Mucosa of gallbladder (tissue), 1 donor: ENCODE measurements at regions not wholly inside any gene's neighbourhood (a gene's known extent, or its start where the extent isn't known, plus 50 kb on each side); places are given as distances from the start of the nearest gene placed in this dataset.

ENCODE experiments used
- DNase-seq: peaks from one replicate; pipeline ENCODE4 v3.0.0-alpha.2; 2020; ENCODE audit warnings: low spot score
- donor health status: DM: no; HTN: no; CAD: no.

DNA sequence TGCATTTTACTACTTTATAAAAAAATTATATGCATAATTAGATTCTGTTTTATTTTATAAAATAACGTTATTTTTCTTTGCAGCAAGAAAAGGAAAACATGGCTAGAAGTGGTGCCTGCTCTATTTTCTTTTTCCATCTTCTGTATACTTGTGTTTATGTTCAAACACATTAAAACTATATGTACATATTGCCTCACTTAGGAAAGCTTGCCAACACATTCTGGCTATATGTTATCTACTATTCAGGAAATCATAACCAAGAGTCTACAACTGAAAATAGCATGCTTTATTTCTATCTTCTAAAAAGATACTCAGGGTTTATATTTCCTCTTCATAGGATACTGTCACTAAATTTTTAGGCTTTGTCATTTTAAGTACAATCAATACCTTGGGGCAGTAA is 90.2 kb upstream of the KCNMB2 start:
- DNase-seq: no peak

GRCh38 chr3:178450476-178450875 is 85.8 kb upstream of the KCNMB2 start:
- DNase-seq: no peak

- no peak for DNase-seq
Measured at GRCh38 chr3:178451799-178452198, 84.4 kb upstream of the KCNMB2 start.

- peak; percentile 47 for DNase-seq
Measured at GRCh38 chr3:178454726-178455125, 81.5 kb upstream of the KCNMB2 start.

DNA sequence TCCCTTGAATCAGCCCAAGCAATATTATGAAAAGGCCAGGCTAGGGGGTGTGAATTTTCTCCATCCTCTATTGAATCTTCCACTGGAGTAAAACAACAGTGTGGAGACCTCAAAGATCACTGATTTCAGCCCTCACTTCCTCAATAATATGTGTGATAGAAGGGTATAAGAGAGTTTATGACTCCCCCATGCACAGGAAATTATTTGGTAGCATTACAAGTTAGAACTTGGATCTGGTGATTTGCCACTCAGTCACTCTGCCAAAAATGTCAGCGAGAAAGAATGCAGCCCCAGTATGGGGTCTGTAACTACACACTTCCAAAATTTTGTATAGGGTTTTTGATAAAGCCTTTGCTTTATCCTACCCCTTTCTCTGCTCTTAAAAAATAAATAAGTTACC is 81.0 kb upstream of the KCNMB2 start:
- DNase-seq: no peak

- no peak for DNase-seq
Measured at GRCh38 chr3:178455946-178456345, 80.3 kb upstream of the KCNMB2 start.

DNA sequence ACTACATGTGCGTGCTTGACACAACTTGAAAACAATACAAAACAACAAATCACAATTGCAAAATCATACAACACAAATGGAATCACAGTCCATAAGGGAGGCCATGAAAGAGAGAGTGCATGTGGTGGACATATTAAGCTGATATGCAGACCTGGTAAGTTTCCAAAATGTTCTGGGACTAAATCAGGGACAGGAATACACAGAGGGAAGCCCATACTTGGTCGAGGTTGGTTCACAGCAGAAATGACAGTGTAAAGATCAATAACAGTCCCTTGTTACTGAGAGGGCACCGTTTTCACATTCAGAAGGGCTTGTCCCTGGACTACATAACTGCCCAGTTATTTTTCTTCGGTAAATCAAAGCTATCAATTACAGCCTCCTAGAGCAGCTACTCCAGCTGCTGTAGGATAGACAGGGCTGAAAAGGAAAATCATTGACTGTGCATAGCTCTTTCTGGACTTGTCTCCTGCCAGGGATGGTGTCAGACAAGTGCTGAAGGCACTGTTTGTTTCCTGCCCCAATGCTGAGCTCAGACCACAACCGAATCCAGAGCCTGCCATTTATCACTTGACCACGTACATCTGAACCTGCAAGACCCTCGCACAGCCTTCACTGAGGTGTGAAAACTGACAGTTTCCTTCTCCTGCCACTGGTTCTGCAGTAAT is 79.5 kb upstream of the KCNMB2 start:
- no peak for DNase-seq

DNA sequence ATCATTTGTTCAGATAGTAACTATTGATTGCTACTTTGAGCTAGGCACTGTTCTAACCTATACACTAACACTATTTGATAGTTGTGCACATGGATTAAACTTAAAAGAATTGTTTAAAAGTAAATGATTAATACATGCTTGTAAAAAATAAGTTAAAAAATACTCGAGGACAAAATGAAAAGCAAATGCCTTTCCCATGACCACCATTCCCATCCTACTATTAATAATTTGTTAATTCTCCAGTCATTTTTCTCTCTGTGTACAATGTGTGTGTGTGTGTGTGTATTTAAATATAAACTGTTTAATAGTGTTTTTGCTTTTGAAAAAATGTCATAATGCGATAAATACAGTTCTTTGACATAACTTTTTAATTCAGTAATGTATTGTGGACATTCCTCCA is 78.7 kb upstream of the KCNMB2 start:
- no peak for DNase-seq

DNA sequence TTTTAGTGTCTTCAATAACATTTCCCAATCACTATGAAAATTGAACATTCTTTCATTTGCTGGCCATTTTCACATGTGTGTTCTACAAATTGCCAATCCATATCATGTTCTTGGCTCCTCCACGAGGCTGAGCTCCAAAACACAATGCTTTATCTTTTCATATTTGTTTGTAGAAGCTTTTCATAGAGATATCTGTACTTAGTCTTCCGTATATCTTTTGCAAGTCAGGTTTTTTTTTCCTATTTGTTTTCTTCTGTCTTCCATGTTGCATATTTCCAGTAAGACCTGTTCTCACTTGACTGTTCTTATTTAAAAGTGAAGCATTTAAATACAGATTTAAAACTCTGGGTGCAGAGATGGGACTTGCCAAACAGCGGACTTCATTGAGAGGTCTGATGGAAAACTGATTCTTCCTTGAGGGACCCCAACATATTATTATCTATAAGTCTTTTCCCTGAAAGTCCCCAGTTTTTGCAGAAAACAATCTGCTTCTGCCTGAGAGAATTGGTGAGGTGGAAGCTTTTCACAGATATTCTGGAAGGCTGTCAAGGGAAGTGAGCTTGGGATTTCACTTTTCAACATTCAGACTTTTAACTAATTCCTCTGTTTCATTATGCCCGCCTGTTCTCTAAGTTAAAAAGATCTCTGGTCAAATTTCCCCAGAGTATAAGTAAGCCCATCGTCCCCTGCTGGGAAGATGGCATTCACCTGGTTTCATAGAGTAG is 77.8 kb upstream of the KCNMB2 start:
- no peak for DNase-seq

DNA sequence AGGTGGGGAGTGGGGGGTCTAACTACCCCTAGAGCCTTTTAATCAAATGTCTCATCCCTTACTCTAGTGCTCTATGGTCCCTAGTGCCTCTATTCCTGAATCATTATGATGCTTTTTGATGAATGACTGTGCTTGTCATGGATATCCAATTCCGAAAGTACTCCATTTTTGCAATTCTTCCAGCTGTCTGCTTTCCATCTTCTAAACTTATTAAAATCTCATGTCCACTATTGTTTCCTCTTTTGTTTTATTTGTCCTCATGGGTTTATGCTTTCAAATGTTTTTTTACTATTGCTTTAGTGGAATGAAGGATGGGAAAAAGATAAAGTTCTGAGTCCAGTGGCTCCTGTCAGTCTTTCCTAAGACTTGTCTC is 77.2 kb upstream of the KCNMB2 start:
- DNase-seq: no peak

DNA sequence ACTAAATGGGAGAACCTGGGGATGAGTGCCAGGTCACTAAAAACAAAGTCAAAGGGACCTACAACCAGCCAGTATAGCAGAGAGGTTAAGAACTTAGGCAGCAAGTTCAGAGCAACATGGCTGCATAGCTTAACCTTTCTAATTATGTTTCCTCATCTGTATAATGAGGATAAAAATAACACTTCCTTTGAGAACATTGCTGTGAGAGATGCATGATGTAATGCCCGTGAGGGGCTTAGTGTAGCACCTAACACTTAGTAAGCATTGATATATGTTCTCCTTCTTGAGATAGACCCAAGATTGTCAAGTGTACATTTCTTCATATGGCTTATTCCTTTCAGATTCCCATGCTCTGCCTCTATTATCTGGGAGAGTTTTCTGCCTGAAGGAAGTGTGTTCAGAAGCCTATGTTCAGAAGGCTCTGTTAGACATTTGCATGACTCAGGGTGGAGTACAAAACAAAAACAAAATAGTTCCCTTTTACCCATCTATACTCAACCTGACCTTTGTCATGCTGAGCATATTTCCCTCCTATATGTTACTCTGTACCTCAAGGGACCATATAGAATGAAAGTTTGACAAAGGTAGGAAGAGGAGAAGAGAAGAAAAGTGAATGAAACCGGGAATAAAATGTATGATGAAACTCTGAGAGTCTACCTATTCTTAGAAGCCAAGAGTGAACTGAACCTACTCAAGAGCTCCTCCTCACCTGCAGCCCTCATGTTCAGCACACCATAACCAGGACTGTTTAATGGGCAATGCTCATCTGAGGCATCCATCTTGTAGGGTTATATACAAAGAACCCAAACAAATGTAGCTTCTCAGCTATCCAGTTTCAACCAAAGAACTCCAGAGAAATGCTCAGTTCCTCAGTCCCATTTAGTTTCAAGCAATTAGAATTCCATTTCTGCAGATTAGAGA is 70.7 kb upstream of the KCNMB2 start:
- no peak for DNase-seq

- DNase-seq: no peak
Measured at GRCh38 chr3:178472941-178473340, 63.3 kb upstream of the KCNMB2 start.

DNA sequence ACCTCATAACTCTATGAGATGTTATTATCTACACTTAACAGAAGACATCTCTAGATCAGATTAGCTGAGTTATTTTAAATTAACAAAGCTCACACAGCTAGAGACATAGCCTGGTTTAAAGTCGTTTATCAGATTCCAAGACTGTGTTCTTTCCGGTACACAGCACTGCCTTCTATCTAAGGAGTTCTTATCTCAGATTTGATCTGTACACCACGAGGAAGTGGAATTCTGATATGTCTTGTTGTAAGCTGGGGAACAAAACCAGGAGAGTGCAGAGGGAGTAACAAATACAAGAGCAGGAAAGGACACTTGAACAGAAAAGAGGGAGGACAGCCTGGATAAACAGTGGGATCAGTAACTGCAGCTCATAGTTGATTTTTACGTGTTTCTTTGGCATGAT is 61.7 kb upstream of the KCNMB2 start:
- no peak for DNase-seq

- DNase-seq: no peak
Measured at GRCh38 chr3:178475062-178475461, 61.2 kb upstream of the KCNMB2 start.

- DNase-seq: no peak
Measured at GRCh38 chr3:178476886-178477285, 59.4 kb upstream of the KCNMB2 start.

DNA sequence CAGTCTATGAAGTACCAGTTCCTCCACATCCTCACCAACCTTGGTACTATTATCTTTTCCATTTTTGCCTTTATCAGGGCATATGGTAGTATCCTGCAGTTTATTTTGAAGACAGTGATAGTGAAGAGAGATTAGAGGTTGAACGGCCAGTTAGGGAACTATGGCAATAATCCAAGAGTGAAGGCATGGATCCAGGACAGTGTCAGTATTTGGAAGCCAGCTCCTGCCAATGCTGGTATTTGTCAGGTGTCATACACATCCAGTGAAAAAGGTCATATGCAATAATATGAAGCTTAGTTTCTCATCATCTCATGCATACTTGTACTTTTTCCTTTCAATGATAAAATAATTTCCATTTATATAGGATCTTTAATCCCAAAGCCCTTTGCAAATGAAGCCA is 56.8 kb upstream of the KCNMB2 start:
- no peak for DNase-seq

DNA sequence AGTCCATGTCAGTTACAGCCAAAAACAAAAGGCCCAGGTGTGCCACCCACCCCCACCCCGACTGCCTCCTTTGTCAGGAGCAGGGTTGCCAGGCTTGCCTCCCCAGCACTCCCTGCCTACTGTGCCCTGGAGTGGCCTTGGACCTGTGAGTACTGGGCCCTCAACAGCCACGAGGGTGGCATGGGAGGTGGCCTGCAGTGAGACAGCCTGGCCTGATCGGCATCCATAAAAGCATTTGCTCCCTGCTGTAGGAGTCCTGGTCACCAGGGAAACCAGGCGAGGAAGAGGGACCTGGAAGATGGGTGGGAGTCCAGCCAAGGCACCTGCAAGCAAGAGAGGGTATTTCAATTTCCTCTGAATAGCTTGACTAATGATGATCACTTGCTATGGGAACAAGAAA is 56.4 kb upstream of the KCNMB2 start:
- no peak for DNase-seq

- DNase-seq: no peak
Measured at GRCh38 chr3:178480274-178480673, 56.0 kb upstream of the KCNMB2 start.

- no peak for DNase-seq
Measured at GRCh38 chr3:178480795-178481194, 55.4 kb upstream of the KCNMB2 start.

DNA sequence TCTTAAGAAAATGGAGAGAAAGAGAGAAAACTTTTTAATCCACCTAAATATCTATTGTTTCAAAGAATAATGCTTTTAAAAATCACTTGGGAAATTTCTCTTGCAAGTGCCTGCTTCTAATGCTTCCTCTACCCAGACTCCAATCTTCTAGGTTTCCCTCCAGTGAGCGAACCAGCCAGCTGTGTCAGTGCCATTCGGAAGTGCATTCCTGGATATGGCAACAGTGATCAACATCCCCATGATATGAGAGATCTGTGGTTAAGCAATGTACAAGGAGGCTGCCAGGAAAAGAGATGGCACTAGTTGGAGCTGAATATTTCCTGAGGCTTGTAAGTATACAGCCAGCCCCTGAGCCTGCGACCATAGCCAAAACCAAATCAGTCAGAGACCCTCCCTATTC is 53.3 kb upstream of the KCNMB2 start:
- no peak for DNase-seq

- no peak for DNase-seq
Measured at GRCh38 chr3:178483704-178484103, 52.5 kb upstream of the KCNMB2 start.

- no peak for DNase-seq
Measured at GRCh38 chr3:178485756-178486155, 50.5 kb upstream of the KCNMB2 start.
